BLaER1 treated with 17β-estradiol and CSF1 and Interleukin-3, amounts not matched to agents 10 nM and 100 nM (cell line): ENCODE measurements at regions not wholly inside any gene's neighbourhood (a gene's known extent, or its start where the extent isn't known, plus 50 kb on each side); places are given as distances from the start of the nearest gene placed in this dataset.

Experiments used
- H3K27ac ChIP-seq, 11 experiments: shearing (Covaris generic); formaldehyde crosslinking; 2 replicates each; pipeline ENCODE4 v1.8.1; 2022
- H3K27me3 ChIP-seq, 11 experiments: shearing (Covaris generic); formaldehyde crosslinking; 2 replicates each; pipeline ENCODE4 v1.8.1; 2022
- H3K36me3 ChIP-seq, 11 experiments: shearing (Covaris generic); formaldehyde crosslinking; 2 replicates each; pipeline ENCODE4 v1.8.1; 2022
- H3K4me1 ChIP-seq, 10 experiments: shearing (Covaris generic); formaldehyde crosslinking; 2 replicates each; pipeline ENCODE4 v1.8.1; 2022
- H3K4me2 ChIP-seq, 11 experiments: shearing (Covaris generic); formaldehyde crosslinking; 2 replicates each; pipeline ENCODE4 v1.8.1; 2022
- H3K4me3 ChIP-seq, 10 experiments: shearing (Covaris generic); formaldehyde crosslinking; 2 replicates each; pipeline ENCODE4 v1.8.1; 2022
- H3K9ac ChIP-seq, 11 experiments: shearing (Covaris generic); formaldehyde crosslinking; 2 replicates each; pipeline ENCODE4 v1.8.1; 2022
- H3K9me3 ChIP-seq, 11 experiments: shearing (Covaris generic); formaldehyde crosslinking; replicated peaks in 1 of 11; 2 replicates each; pipeline ENCODE4 v1.8.1; 2022
- H4K20me1 ChIP-seq, 11 experiments: shearing (Covaris generic); formaldehyde crosslinking; 2 replicates each; pipeline ENCODE4 v1.8.1; 2022
- Cebpa-rat ChIP-seq, 11 experiments: shearing (Covaris generic); IDR thresholded peaks; 2 replicates each; pipeline ENCODE4 v1.8.1; 2022

DNA sequence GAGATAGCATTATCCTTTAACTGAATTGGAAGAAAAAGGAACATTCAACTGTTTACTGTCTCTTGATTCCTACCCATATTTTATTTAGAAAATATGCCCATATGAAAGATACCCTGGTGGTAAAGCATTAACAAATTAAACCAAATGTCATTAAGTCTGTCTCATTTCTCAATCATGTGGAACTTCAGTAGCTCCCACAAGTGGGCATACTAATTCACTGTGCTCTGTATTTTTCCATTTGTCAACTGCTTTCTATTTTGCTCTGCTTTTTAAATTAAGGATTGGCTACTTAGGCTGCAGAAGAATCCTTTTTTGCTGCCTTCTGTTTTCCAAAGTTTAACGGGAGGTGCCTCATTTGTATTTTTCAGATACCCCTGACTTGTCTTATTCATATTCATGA lies 77.2 kb downstream of the DDIT4L start:
- Histone ChIP-seq H3K9ac (no peak overlapping the region), H4K20me1 (no peaks in the 10 kb centered on the region), H3K4me2 (peak overlapping the region in 3 of 11 experiments; percentile 18 to 58 (median 56); a peak in 4 of 22 replicates), H3K4me1 (peaks cover 17 to 58% (median 31%) of the 10 kb centered on the region in 10 experiments), H3K27ac (no peak overlapping the region), H3K36me3 (no peaks in the 10 kb centered on the region), H3K4me3 (no peak overlapping the region), H3K27me3 (no peaks in the 10 kb centered on the region), H3K9me3 (peaks cover 0 to 11% (median 0%) of the 10 kb centered on the region in 11 experiments; a peak in 4 of 22 replicates)
- TF ChIP-seq Cebpa-rat (IDR thresholded peaks at IDR 0.05): no peak

DNA sequence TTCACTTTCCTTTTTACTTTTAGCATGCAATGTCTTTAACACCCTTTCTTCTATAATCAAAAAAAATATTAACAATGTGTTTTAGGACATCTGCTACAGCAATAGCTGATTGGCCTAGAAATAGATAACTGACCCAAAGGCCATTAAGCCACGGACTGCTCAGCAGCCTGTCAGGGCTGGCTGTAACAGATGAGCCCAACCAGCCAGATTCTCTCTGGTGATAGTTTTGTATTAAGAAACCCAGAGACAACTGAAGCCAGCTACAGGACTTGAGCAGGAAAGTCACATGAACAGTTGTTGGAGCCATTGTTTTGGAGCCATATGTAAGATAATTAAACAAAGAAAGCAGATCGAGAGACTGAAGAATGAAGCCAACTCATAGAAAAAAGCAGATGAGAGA lies 80.3 kb downstream of the DDIT4L start:
- no peak overlapping the region for H3K9ac ChIP-seq
- H3K9me3 ChIP-seq: peaks cover 0 to 11% (median 0%) of the 10 kb centered on the region in 11 experiments; a peak in 4 of 22 replicates
- H3K36me3 ChIP-seq: no peaks in the 10 kb centered on the region
- H3K4me1 ChIP-seq: peaks cover 40 to 66% (median 57%) of the 10 kb centered on the region in 10 experiments
- TF ChIP-seq Cebpa-rat (IDR thresholded peaks at IDR 0.05): no peak
- H4K20me1 ChIP-seq: no peaks in the 10 kb centered on the region
- H3K4me2 ChIP-seq: peak overlapping the region; percentile 18 to 90 (median 43); a peak in 19 of 22 replicates
- no peak overlapping the region for H3K4me3 ChIP-seq
- H3K27ac ChIP-seq: no peak overlapping the region; a peak in 1 of 22 replicates
- H3K27me3 ChIP-seq: no peaks in the 10 kb centered on the region

DNA sequence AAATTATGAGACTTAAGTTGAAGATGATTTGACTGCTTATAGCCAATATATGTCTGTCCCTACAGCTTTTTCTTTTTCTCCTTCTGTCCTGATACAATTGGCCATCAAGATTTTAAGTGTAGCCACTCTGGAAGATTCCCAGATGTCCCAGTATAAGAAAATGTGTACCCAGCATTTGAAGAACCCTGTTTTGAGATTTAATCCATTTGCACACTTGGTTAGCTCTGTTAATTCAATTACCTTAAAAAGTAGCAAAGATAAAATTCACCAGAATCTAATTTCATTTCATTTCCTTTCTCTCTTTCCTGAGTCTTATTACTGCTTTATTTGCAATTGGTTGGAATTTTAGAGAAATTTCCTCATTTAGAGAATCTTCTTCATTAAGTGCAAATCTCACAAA lies 81.4 kb downstream of the DDIT4L start:
- Histone ChIP-seq H3K4me2 (peak overlapping the region in 10 of 11 experiments; percentile 21 to 92 (median 82); a peak in 16 of 22 replicates), H3K4me1 (peaks cover 40 to 65% (median 56%) of the 10 kb centered on the region in 10 experiments), H3K36me3 (no peaks in the 10 kb centered on the region), H3K27ac (no peak overlapping the region), H3K27me3 (no peaks in the 10 kb centered on the region), H3K9me3 (peaks cover 0 to 11% (median 0%) of the 10 kb centered on the region in 11 experiments; a peak in 4 of 22 replicates), H3K4me3 (no peak overlapping the region), H3K9ac (no peak overlapping the region), H4K20me1 (no peaks in the 10 kb centered on the region)
- no peak for TF ChIP-seq Cebpa-rat (IDR thresholded peaks at IDR 0.05)

DNA sequence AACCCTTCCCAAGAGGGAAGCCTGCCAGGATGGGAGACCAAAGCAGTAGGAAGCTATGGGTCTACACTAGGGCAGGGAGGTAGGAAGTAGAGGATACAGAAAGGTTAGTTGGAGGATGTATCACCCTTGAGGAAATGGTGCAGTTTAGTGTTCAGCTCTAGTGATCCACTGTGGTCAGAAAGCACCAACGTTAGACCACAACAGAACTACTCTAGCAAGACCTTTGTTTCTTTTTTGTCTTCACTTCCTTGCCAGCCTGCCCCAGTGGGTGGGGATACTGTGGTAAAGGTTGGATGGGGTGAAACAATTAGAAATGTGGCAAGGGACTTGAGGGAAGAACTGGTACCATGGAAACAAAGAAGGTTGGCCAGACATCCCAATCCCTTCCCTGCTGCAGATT lies 83.3 kb downstream of the DDIT4L start:
- Histone ChIP-seq H3K4me2 (peak overlapping the region; percentile 75 to 92 (median 83)), H4K20me1 (no peaks in the 10 kb centered on the region)
- 0 out of 22 replicates have a peak, but pooled peaks of 2 of the 11 experiments have one; percentile 13 to 14 for TF ChIP-seq Cebpa-rat (IDR thresholded peaks at IDR 0.05)

DNA sequence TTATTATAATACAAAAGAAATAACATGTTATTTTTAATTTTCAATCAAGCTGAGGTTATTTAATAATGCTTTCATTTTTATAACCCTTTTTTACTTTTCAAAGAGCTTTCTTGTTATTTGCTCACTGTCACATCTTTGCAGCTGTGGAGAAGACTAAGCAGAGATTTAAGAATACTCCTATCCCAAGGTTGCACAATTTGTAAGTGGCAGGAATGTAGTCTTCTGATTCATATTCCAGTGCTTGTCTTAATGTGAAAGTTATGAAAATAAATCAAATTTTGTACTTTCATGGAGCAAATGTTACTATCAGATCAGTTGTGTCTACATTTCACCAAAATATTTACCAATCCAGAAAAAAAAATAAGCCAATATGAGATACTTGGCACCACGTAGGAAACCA lies 86.6 kb downstream of the DDIT4L start:
- Histone ChIP-seq H3K36me3 (no peaks in the 10 kb centered on the region), H3K9me3 (no peaks in the 10 kb centered on the region), H3K9ac (no peak overlapping the region), H3K4me3 (no peak overlapping the region), H3K4me2 (0 out of 22 replicates have a peak overlapping the region, but pooled peaks of 1 of the 11 experiments have one; percentile 4), H3K27me3 (no peaks in the 10 kb centered on the region), H4K20me1 (no peaks in the 10 kb centered on the region), H3K4me1 (peaks cover 42 to 65% (median 50%) of the 10 kb centered on the region in 10 experiments), H3K27ac (no peak overlapping the region)
- no peak for TF ChIP-seq Cebpa-rat (IDR thresholded peaks at IDR 0.05)

More for the DNA sequence above, 83.3 kb downstream of the DDIT4L start:
- H3K36me3 ChIP-seq: no peaks in the 10 kb centered on the region
- H3K27me3 ChIP-seq: no peaks in the 10 kb centered on the region
- peak overlapping the region in 1 of 11 experiments; percentile 47; a peak in 2 of 22 replicates for H3K9ac ChIP-seq
- peak overlapping the region in 10 of 11 experiments; percentile 9 to 76 (median 62); a peak in 17 of 22 replicates for H3K27ac ChIP-seq
- peaks cover 0 to 7% (median 0%) of the 10 kb centered on the region in 11 experiments; a peak in 4 of 22 replicates for H3K9me3 ChIP-seq
- H3K4me3 ChIP-seq: peak overlapping the region in 2 of 10 experiments; percentile 12 to 19; a peak in 2 of 20 replicates
- peaks cover 40 to 62% (median 50%) of the 10 kb centered on the region in 10 experiments for H3K4me1 ChIP-seq

DNA sequence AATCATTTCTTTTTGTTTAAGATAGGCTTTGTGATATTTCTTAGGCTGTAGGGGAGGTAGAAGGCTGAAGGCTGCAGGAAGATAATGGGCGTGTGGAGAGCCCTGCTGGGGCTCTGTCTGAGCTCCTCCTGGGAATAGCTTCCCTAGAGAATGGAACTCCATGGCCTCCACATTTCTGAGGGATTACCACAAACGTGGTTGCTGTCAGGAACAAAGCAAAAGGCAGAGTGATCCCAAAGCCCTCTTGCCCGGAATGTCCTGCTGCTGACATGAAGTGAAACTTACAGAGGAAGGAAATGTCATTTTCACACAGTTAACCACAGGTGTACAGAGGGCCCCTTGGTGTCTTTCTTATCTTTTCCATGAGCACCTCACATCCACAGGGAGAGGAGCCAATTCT lies 89.3 kb downstream of the DDIT4L start:
- H3K27ac ChIP-seq: peak overlapping the region in 5 of 11 experiments; percentile 12 to 41 (median 24); a peak in 5 of 22 replicates
- no peaks in the 10 kb centered on the region for H3K27me3 ChIP-seq
- TF ChIP-seq Cebpa-rat (IDR thresholded peaks at IDR 0.05): no peak
- 0 out of 20 replicates have a peak overlapping the region, but pooled peaks of 1 of the 10 experiments have one; percentile 14 for H3K4me3 ChIP-seq
- peak overlapping the region in 1 of 11 experiments; percentile 5; a peak in 1 of 22 replicates for H3K9ac ChIP-seq
- peaks cover 26 to 45% (median 33%) of the 10 kb centered on the region in 10 experiments for H3K4me1 ChIP-seq
- H4K20me1 ChIP-seq: no peaks in the 10 kb centered on the region
- peak overlapping the region; percentile 61 to 92 (median 78) for H3K4me2 ChIP-seq
- no peaks in the 10 kb centered on the region for H3K9me3 ChIP-seq
- no peaks in the 10 kb centered on the region for H3K36me3 ChIP-seq

DNA sequence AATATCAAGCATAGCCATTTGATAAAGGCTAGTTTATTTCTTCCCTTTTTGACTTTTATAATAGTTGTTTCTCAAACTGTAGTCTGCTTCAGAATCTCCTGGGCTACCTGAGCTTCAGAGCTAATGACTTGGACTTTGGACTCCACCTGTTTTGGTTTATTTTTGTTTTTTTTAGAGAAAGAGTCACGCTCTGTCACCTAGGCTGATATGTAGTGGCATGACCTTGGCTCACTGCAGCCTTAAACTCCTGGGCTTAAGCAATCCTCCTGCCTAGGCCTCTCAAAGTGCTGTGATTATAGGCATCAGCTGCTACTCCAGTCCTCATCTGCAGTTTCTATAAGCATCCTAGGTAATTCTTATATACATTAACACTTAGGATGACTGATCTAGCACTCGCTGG lies 90.5 kb downstream of the DDIT4L start:
- H3K27me3 ChIP-seq: no peaks in the 10 kb centered on the region
- TF ChIP-seq Cebpa-rat (IDR thresholded peaks at IDR 0.05): no peak
- H3K27ac ChIP-seq: 0 out of 22 replicates have a peak overlapping the region, but pooled peaks of 1 of the 11 experiments have one; percentile 11

DNA sequence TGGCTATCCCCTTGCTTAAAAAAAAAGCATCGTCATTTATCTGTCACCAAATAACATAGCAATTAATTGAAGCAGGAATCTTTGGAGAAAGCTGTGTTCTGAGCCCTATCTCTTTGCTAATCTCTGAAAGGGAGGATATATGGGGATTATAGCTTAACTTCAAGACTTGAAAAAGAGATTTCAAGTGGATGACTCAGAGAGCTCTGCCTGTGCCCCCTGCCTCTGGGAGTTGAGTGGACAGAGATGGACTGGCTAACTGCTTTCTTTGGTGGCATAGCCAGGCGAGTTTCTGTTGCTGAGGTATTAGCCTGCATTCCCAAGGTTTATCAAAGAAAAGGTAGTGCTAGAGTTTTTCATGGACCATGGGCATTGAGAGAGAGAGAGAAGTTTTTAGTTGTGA lies 91.6 kb downstream of the DDIT4L start:
- H4K20me1 ChIP-seq: no peaks in the 10 kb centered on the region

More for the DNA sequence above, 90.5 kb downstream of the DDIT4L start:
- H4K20me1 ChIP-seq: no peaks in the 10 kb centered on the region
- H3K36me3 ChIP-seq: no peaks in the 10 kb centered on the region
- H3K4me1 ChIP-seq: peaks cover 24 to 46% (median 36%) of the 10 kb centered on the region in 10 experiments
- no peak overlapping the region for H3K9ac ChIP-seq
- H3K4me3 ChIP-seq: no peak overlapping the region
- H3K9me3 ChIP-seq: no peaks in the 10 kb centered on the region
- H3K4me2 ChIP-seq: peak overlapping the region in 10 of 11 experiments; percentile 61 to 92 (median 81); a peak in 15 of 22 replicates

DNA sequence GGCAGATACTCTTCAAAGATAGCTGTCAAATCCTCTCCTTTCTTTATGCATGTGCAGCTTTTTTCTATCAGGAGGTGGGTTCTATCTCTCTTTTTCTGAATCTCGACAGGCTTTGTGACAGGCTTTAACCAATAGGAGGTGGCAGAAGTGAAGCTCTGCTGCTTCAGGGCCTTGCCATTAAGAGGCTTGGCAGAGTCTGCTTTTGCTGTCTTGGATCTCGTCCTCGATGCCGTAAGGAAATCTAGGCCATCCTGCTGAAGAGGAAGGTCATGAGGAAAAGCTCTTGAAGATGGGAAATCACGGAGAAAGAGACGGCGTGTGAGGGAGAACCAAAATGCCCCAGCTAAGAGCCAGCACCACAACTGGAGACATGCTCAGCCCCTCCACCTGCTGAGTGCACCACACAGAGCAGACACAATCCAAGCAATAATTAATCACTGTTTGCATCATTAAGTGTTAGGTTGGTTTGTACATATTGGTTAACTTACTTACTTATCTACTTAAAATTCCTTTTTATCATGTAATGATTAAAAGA lies 92.2 kb downstream of the DDIT4L start:
- H3K4me2 ChIP-seq: no peak overlapping the region
- no peaks in the 10 kb centered on the region for H3K36me3 ChIP-seq
- peaks cover 30 to 61% (median 45%) of the 10 kb centered on the region in 10 experiments for H3K4me1 ChIP-seq
- no peaks in the 10 kb centered on the region for H3K27me3 ChIP-seq
- no peaks in the 10 kb centered on the region for H4K20me1 ChIP-seq
- H3K9ac ChIP-seq: no peak overlapping the region
- H3K9me3 ChIP-seq: no peaks in the 10 kb centered on the region
- TF ChIP-seq Cebpa-rat (IDR thresholded peaks at IDR 0.05): no peak
- no peak overlapping the region for H3K4me3 ChIP-seq
- H3K27ac ChIP-seq: no peak overlapping the region

More for the DNA sequence above, 91.6 kb downstream of the DDIT4L start:
- Histone ChIP-seq H3K9ac (no peak overlapping the region), H3K9me3 (no peaks in the 10 kb centered on the region), H3K4me1 (peaks cover 25 to 55% (median 39%) of the 10 kb centered on the region in 10 experiments), H3K4me2 (no peak overlapping the region), H3K36me3 (no peaks in the 10 kb centered on the region), H3K27me3 (no peaks in the 10 kb centered on the region), H3K27ac (no peak overlapping the region), H3K4me3 (no peak overlapping the region)
- TF ChIP-seq Cebpa-rat (IDR thresholded peaks at IDR 0.05): no peak
